HL-60/S4 (cell line): ENCODE measurements at regions not wholly inside any gene's neighbourhood (a gene's known extent, or its start where the extent isn't known, plus 50 kb on each side); places are given as distances from the start of the nearest gene placed in this dataset.

Source experiments
- in situ Hi-C: fragments of 300-500 bp; cut with MboI; formaldehyde crosslinking; loops from 2 replicates; pipeline ENCODE4 v1.14.3; 2022; ENCODE audit warnings: low sequenced_read_pairs

- in situ Hi-C loops, result loop anchor here (10.0 to 25.0 kb wide), 2 partner anchors 213 to 510 kb away; partner anchors contain the start of gene FOXC2
These were observed 242.4 kb downstream of the C16orf95 start for GRCh38 chr16:87074641-87075318.

- in situ Hi-C loops, result loop anchor here (10.0 to 25.0 kb wide), 2 partner anchors 212 to 511 kb away; partner anchors contain the start of gene FOXC2
These were observed 241.8 kb downstream of the C16orf95 start for GRCh38 chr16:87075319-87075860.

GRCh38 chr16:87076331-87076949, 240.8 kb downstream of the C16orf95 start:
- in situ Hi-C loops, result loop anchor here (10.0 to 25.0 kb wide), 2 partner anchors 211 to 512 kb away; partner anchors contain the start of gene FOXC2

- in situ Hi-C loops, result loop anchor here (10.0 to 25.0 kb wide), 2 partner anchors 210 to 512 kb away; partner anchors contain the start of gene FOXC2
These were observed 240.0 kb downstream of the C16orf95 start for GRCh38 chr16:87076950-87077749.

- in situ Hi-C loops, result loop anchor here (10.0 to 25.0 kb wide), 2 partner anchors 210 to 513 kb away; partner anchors contain the start of gene FOXC2
These were observed 239.5 kb downstream of the C16orf95 start for GRCh38 chr16:87077750-87078127.

- in situ Hi-C loops, result loop anchor here (25.0 kb wide), 1 partner anchor 207 kb away; no protein-coding TSS in a partner anchor
These were observed 236.5 kb downstream of the C16orf95 start for GRCh38 chr16:87080571-87081167.

GRCh38 chr16:87085441-87085840, 231.8 kb downstream of the C16orf95 start:
- in situ Hi-C loops, result loop anchor here (25.0 kb wide), 1 partner anchor 202 kb away; no protein-coding TSS in a partner anchor

- in situ Hi-C loops, result loop anchor here (25.0 kb wide), 1 partner anchor 201 kb away; no protein-coding TSS in a partner anchor
These were observed 231.0 kb downstream of the C16orf95 start for GRCh38 chr16:87086156-87086555.

GRCh38 chr16:87086575-87086974, 230.6 kb downstream of the C16orf95 start:
- in situ Hi-C loops, result loop anchor here (25.0 kb wide), 1 partner anchor 201 kb away; no protein-coding TSS in a partner anchor

GRCh38 chr16:87092958-87093357, 224.2 kb downstream of the C16orf95 start:
- in situ Hi-C loops, result loop anchor here (25.0 kb wide), 1 partner anchor 194 kb away; no protein-coding TSS in a partner anchor

- in situ Hi-C loops, result loop anchor here (25.0 kb wide), 1 partner anchor 193 kb away; no protein-coding TSS in a partner anchor
These were observed 223.2 kb downstream of the C16orf95 start for GRCh38 chr16:87093804-87094555.

- in situ Hi-C loops, result loop anchor here (25.0 kb wide), 1 partner anchor 193 kb away; no protein-coding TSS in a partner anchor
These were observed 222.7 kb downstream of the C16orf95 start for GRCh38 chr16:87094556-87094865.

- in situ Hi-C loops, result loop anchor here (25.0 kb wide), 1 partner anchor 192 kb away; no protein-coding TSS in a partner anchor
These were observed 221.9 kb downstream of the C16orf95 start for GRCh38 chr16:87095271-87095670.

GRCh38 chr16:87096746-87097333, 220.4 kb downstream of the C16orf95 start:
- in situ Hi-C loops, result loop anchor here (25.0 kb wide), 1 partner anchor 190 kb away; no protein-coding TSS in a partner anchor

GRCh38 chr16:87098361-87098760, 218.8 kb downstream of the C16orf95 start:
- in situ Hi-C loops, result loop anchor here (25.0 kb wide), 1 partner anchor 189 kb away; no protein-coding TSS in a partner anchor

- in situ Hi-C loops, result loop anchor here (25.0 kb wide), 1 partner anchor 188 kb away; no protein-coding TSS in a partner anchor
These were observed 218.0 kb downstream of the C16orf95 start for GRCh38 chr16:87098976-87099720.

GRCh38 chr16:87100306-87101058, 216.7 kb downstream of the C16orf95 start:
- in situ Hi-C loops, result no loop called here
